ENCODE measurements at regions not wholly inside any gene's neighbourhood (a gene's known extent, or its start where the extent isn't known, plus 50 kb on each side); places are given as distances from the start of the nearest gene placed in this dataset.

GRCh38 chr5:124337996-124338395 lies 408.4 kb downstream of the ZNF608 start:
- Histone ChIP-seq H3K27me3 (ENCODE audit: insufficient read depth, low read depth) (no peaks in the 10 kb centered on the region), H3K4me2 (no peak overlapping the region), H3K79me2 (ENCODE audit: insufficient read depth, low read depth) (no peaks in the 10 kb centered on the region), H3K4me1 (ENCODE audit: low read depth, poor library complexity, severe bottlenecking) (no peaks in the 10 kb centered on the region), H3K9ac (no peak overlapping the region), H2AFZ (ENCODE audit: low read depth) (no peak overlapping the region), H3K36me3 (ENCODE audit: insufficient read depth) (no peaks in the 10 kb centered on the region), H3K27ac (no peak overlapping the region), H4K20me1 (ENCODE audit: insufficient read depth) (no peaks in the 10 kb centered on the region), H3K4me3 (IDR thresholded peaks at IDR 0.05; ENCODE audit: insufficient read depth, low read depth, low read length) (no peak overlapping the region)
- TF ChIP-seq, protein P1, sequence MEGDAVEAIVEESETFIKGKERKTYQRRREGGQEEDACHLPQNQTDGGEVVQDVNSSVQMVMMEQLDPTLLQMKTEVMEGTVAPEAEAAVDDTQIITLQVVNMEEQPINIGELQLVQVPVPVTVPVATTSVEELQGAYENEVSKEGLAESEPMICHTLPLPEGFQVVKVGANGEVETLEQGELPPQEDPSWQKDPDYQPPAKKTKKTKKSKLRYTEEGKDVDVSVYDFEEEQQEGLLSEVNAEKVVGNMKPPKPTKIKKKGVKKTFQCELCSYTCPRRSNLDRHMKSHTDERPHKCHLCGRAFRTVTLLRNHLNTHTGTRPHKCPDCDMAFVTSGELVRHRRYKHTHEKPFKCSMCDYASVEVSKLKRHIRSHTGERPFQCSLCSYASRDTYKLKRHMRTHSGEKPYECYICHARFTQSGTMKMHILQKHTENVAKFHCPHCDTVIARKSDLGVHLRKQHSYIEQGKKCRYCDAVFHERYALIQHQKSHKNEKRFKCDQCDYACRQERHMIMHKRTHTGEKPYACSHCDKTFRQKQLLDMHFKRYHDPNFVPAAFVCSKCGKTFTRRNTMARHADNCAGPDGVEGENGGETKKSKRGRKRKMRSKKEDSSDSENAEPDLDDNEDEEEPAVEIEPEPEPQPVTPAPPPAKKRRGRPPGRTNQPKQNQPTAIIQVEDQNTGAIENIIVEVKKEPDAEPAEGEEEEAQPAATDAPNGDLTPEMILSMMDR (conservative IDR thresholded peaks at IDR 0.05; ENCODE audit: low read depth, low read length), result no peak

DNA sequence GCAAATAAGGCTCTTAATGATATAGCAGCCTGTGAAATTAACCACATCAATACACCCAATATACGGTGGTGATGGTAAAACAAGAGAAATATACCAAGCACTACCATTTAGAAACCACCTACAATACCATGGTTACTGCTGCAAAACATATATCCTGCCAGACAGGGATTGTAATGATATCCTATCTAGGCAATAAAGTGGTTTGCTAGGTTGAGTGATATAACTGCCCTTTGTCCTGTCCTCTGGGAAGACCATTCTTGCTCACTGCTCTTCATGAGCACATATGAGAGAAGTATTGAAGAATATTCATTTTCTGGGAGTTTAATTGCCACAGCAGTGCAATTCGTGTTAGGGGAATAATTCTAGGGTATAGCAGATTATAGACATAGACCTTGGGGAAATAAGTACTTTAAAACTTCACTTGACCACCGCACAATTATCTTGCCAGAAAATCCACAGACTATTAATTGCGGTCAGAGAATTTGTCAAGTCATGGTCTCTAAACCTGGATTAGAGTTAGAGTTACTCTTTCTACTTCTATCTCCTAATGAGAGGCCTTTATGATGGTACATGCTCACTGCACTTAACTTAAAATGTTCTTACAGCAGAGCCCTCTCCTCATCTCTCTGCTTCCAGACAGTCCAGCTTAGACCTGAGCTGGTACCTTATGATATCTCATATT lies 413.0 kb downstream of the ZNF608 start:
- Histone ChIP-seq H3K4me1 (ENCODE audit: low read depth, poor library complexity, severe bottlenecking) (no peaks in the 10 kb centered on the region), H3K79me2 (ENCODE audit: insufficient read depth, low read depth) (no peaks in the 10 kb centered on the region), H3K4me3 (IDR thresholded peaks at IDR 0.05; ENCODE audit: insufficient read depth, low read depth, low read length) (no peak overlapping the region), H4K20me1 (ENCODE audit: insufficient read depth) (no peaks in the 10 kb centered on the region), H3K4me2 (no peak overlapping the region), H2AFZ (ENCODE audit: low read depth) (no peak overlapping the region), H3K27me3 (ENCODE audit: insufficient read depth, low read depth) (no peaks in the 10 kb centered on the region), H3K27ac (no peak overlapping the region), H3K9ac (no peak overlapping the region), H3K36me3 (ENCODE audit: insufficient read depth) (no peaks in the 10 kb centered on the region)
- TF ChIP-seq, protein P1 (conservative IDR thresholded peaks at IDR 0.05; ENCODE audit: low read depth, low read length), result no peak

- Histone ChIP-seq H3K27ac (no peak overlapping the region), H3K79me2 (ENCODE audit: insufficient read depth, low read depth) (no peaks in the 10 kb centered on the region), H3K4me3 (IDR thresholded peaks at IDR 0.05; ENCODE audit: insufficient read depth, low read depth, low read length) (no peak overlapping the region), H3K27me3 (ENCODE audit: insufficient read depth, low read depth) (no peaks in the 10 kb centered on the region), H3K4me2 (no peak overlapping the region), H2AFZ (ENCODE audit: low read depth) (no peak overlapping the region), H3K36me3 (ENCODE audit: insufficient read depth) (no peaks in the 10 kb centered on the region), H3K9ac (no peak overlapping the region), H3K4me1 (ENCODE audit: low read depth, poor library complexity, severe bottlenecking) (no peaks in the 10 kb centered on the region), H4K20me1 (ENCODE audit: insufficient read depth) (no peaks in the 10 kb centered on the region)
- TF ChIP-seq, protein P1 (conservative IDR thresholded peaks at IDR 0.05; ENCODE audit: low read depth, low read length), result no peak
These were observed 414.2 kb downstream of the ZNF608 start for GRCh38 chr5:124332273-124332672.

- Histone ChIP-seq H3K36me3 (ENCODE audit: insufficient read depth) (no peaks in the 10 kb centered on the region), H3K4me3 (IDR thresholded peaks at IDR 0.05; ENCODE audit: insufficient read depth, low read depth, low read length) (no peak overlapping the region), H3K9ac (no peak overlapping the region), H3K79me2 (ENCODE audit: insufficient read depth, low read depth) (no peaks in the 10 kb centered on the region), H3K4me2 (no peak overlapping the region), H3K4me1 (ENCODE audit: low read depth, poor library complexity, severe bottlenecking) (no peaks in the 10 kb centered on the region), H4K20me1 (ENCODE audit: insufficient read depth) (no peaks in the 10 kb centered on the region), H3K27ac (no peak overlapping the region), H2AFZ (ENCODE audit: low read depth) (no peak overlapping the region), H3K27me3 (ENCODE audit: insufficient read depth, low read depth) (no peaks in the 10 kb centered on the region)
- TF ChIP-seq, protein P1 (conservative IDR thresholded peaks at IDR 0.05; ENCODE audit: low read depth, low read length), result no peak
These were observed 415.7 kb downstream of the ZNF608 start for GRCh38 chr5:124330595-124331220.
